ENCODE measurements at regions not wholly inside any gene's neighbourhood (a gene's known extent, or its start where the extent isn't known, plus 50 kb on each side); places are given as distances from the start of the nearest gene placed in this dataset.

DNA sequence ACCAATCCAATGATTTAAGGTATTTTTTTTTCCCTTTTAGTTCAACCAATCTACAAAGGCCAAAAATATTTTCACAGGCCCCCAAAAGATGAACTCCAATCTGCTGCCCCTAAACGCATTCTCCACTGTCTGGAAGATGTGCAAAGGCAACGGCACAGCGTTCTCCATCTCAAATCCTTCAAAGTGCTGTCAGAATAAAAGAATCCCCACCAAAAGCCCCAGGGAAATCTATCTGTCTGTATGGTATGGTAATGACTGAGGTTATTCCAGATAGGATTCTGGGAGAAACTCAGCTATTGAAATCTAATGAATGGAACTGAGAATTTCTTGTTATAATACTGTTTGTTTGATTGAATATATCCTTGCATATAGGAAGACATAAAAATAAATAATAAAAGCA lies 217.8 kb upstream of the CCN2 start:
- TF ChIP-seq CTCF (IDR thresholded peaks at IDR 0.05) (no peak), POLR2A (IDR thresholded peaks at IDR 0.05) (no peak)
